ENCODE measurements at regions not wholly inside any gene's neighbourhood (a gene's known extent, or its start where the extent isn't known, plus 50 kb on each side); places are given as distances from the start of the nearest gene placed in this dataset.
"Not testable (repeated sequence)": the region's sequence is repeated elsewhere in the genome, so short reads cannot be mapped to it uniquely, and the experiment has no call there.

GRCh38 chr9:102403514-102403913 is 591.6 kb upstream of the CYLC2 start:
- no peak overlapping the region for H3K27ac Mint-ChIP-seq
- no peaks in the 10 kb centered on the region for H3K36me3 Mint-ChIP-seq (ENCODE audit: insufficient read depth in 2 of 2)

GRCh38 chr9:102398205-102398604 is 596.9 kb upstream of the CYLC2 start:
- DNase-seq: no peak
- Mint-ChIP-seq H3K9me3 (peaks cover 2 to 3% of the 10 kb centered on the region in 2 donors), H3K4me1 (ENCODE audit: low read depth) (no peaks in the 10 kb centered on the region), H3K27me3 (ENCODE audit: low read depth) (no peaks in the 10 kb centered on the region), H3K4me3 (no peak overlapping the region), H3K27ac (no peak overlapping the region), H3K36me3 (ENCODE audit: insufficient read depth in 2 of 2) (no peaks in the 10 kb centered on the region)
- no peak for ATAC-seq (replicated peaks in 1 of 2)

More at GRCh38 chr9:102403514-102403913, 591.6 kb upstream of the CYLC2 start:
- ATAC-seq (replicated peaks in 1 of 2) (no peak), DNase-seq (no peak)
- Mint-ChIP-seq H3K4me3 (no peak overlapping the region), H3K27me3 (ENCODE audit: low read depth) (no peaks in the 10 kb centered on the region), H3K9me3 (peaks cover 0 to 2% of the 10 kb centered on the region in 2 donors), H3K4me1 (ENCODE audit: low read depth) (no peaks in the 10 kb centered on the region)

DNA sequence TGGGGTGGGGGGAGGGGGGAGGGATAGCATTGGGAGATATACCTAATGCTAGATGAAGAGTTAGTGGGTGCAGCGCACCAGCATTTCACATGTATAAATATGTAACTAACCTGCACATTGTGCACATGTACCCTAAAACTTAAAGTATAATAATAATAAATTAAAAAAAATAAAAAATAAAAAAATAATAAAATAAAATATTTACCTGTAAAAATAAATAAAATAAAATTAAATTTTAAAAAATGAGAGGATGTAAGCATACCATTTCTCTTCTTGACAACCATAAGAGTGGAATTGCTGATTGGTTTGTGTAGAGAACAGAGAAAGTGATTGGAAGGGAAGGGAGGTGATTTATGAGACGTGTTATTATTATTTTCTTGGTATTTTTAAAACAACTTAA is 609.5 kb upstream of the CYLC2 start:
- H3K27me3 Mint-ChIP-seq (ENCODE audit: low read depth); H3K36me3 Mint-ChIP-seq (ENCODE audit: insufficient read depth in 2 of 2); ATAC-seq (replicated peaks in 1 of 2); H3K4me3 Mint-ChIP-seq; H3K4me1 Mint-ChIP-seq (ENCODE audit: low read depth); H3K27ac Mint-ChIP-seq; H3K9me3 Mint-ChIP-seq; DNase-seq: not testable (repeated sequence)

DNA sequence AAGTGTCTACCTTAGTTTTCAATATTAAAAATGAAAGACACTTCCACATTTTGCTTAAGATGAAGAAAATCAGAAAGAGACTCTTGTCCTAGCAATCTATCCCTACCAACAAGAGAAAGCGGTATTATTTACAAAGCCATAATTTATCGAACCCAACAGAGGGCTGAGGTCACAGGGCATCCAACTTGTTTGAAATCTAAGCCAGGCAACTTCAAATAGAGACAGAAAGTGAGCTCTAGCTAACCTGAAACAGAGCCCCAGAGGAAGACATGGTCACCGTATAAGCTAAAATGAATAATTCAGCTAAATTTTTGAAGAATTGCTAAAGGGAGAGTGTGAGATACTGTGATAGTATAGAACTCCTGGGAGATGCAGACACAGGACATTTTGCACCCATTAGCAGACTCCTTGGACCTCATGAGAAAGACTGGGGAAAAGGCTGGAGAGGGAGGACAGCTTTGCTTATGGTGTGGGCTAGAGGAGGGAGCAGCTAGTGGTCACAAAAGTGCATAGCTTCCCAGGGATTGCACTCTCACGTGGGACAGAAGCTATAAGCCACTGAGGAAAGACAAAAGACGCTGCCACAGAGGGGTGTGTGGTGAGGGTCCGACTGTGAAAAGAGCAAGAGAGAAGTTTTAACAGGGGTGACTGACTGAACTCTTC is 624.2 kb upstream of the GRIN3A start:
- H3K27me3 Mint-ChIP-seq (ENCODE audit: low read depth): no peaks in the 10 kb centered on the region
- H3K4me3 Mint-ChIP-seq: no peak overlapping the region
- no peak for ATAC-seq (replicated peaks in 1 of 2)

DNA sequence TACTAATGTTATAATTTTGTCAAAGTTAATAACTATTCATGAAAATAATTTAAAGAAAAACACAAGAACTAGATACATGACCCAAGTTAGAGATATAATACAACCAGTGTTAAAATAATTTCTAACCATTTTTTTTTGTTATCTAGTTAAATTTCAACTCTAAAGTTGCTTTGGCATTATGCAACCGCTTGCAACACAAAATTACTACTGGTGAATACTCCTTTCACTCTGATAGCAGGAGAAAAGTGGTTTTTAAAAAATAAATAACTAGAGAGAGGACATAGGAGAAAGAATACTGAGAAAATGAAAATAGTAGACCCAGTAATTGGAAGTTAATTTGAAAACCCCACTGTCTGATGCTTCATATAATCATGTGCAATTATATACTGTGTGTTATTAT is 622.4 kb upstream of the GRIN3A start:
- peaks cover 7% of the 10 kb centered on the region in 2 donors for H3K9me3 Mint-ChIP-seq
- H3K36me3 Mint-ChIP-seq (ENCODE audit: insufficient read depth in 2 of 2): no peaks in the 10 kb centered on the region
- H3K27me3 Mint-ChIP-seq (ENCODE audit: low read depth): no peaks in the 10 kb centered on the region
- no peaks in the 10 kb centered on the region for H3K4me1 Mint-ChIP-seq (ENCODE audit: low read depth)
- no peak for ATAC-seq (replicated peaks in 1 of 2)
- no peak for DNase-seq
- no peak overlapping the region for H3K27ac Mint-ChIP-seq
- H3K4me3 Mint-ChIP-seq: no peak overlapping the region

More for the DNA sequence above, 624.2 kb upstream of the GRIN3A start:
- DNase-seq: no peak
- H3K9me3 Mint-ChIP-seq: peaks cover 5 to 7% of the 10 kb centered on the region in 2 donors
- no peak overlapping the region for H3K27ac Mint-ChIP-seq
- no peaks in the 10 kb centered on the region for H3K36me3 Mint-ChIP-seq (ENCODE audit: insufficient read depth in 2 of 2)
- no peaks in the 10 kb centered on the region for H3K4me1 Mint-ChIP-seq (ENCODE audit: low read depth)

GRCh38 chr9:102355982-102356381 is 617.5 kb upstream of the GRIN3A start:
- no peaks in the 10 kb centered on the region for H3K27me3 Mint-ChIP-seq (ENCODE audit: low read depth)
- DNase-seq (no peak), ATAC-seq (replicated peaks in 1 of 2) (no peak)
- H3K4me3 Mint-ChIP-seq: no peak overlapping the region
- H3K27ac Mint-ChIP-seq: no peak overlapping the region
- no peaks in the 10 kb centered on the region for H3K36me3 Mint-ChIP-seq (ENCODE audit: insufficient read depth in 2 of 2)
- H3K4me1 Mint-ChIP-seq (ENCODE audit: low read depth): no peaks in the 10 kb centered on the region
- H3K9me3 Mint-ChIP-seq: peaks cover 0 to 4% of the 10 kb centered on the region in 2 donors

DNA sequence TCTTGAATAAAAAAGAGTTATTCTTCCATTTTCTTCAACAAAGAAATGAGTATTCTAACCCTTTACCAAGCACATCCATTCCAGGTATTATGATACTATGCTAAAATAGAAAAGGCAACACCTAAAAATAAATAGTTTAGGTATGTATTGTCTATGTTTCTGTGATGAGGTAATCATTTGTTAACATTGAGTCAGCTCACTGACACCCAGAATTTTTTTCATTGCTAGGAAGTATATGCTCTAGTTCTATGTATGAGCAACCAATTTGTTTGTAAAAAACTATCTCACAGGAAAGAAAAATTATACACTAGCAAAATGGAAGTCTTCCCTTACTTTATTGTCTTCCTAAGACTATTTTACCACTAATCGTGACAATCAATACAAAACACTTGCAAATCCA is 615.6 kb upstream of the GRIN3A start:
- Mint-ChIP-seq H3K27me3 (ENCODE audit: low read depth) (no peaks in the 10 kb centered on the region), H3K9me3 (peaks cover 6 to 10% of the 10 kb centered on the region in 2 donors), H3K4me1 (ENCODE audit: low read depth) (no peaks in the 10 kb centered on the region), H3K27ac (no peak overlapping the region), H3K36me3 (ENCODE audit: insufficient read depth in 2 of 2) (no peaks in the 10 kb centered on the region), H3K4me3 (no peak overlapping the region)
- no peak for ATAC-seq (replicated peaks in 1 of 2)
- DNase-seq: no peak

GRCh38 chr9:102337471-102337870 is 599.0 kb upstream of the GRIN3A start:
- DNase-seq; ATAC-seq (replicated peaks in 1 of 2); H3K27me3 Mint-ChIP-seq (ENCODE audit: low read depth); H3K36me3 Mint-ChIP-seq (ENCODE audit: insufficient read depth in 2 of 2); H3K4me1 Mint-ChIP-seq (ENCODE audit: low read depth); H3K9me3 Mint-ChIP-seq; H3K27ac Mint-ChIP-seq; H3K4me3 Mint-ChIP-seq: not testable (repeated sequence)

DNA sequence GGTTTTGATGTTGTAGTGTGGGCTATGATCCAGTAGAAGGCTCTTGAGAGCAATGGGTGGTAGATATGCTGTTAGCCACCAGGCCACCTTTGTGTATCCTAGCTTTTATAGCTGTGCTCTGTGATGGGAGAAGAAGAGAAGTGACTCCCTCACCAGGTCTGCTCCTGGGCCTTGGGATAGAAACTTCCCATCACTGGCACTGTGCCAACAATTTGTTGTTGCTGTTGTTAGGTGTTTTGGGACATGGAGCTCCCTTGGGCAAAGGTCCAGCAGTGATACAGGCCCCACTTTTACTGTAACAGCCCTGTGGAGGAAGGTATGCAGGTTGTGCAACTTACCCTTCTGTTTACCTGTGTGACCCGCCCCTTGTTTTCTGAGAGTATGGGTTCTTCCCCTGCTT is 570.9 kb upstream of the GRIN3A start:
- H3K27me3 Mint-ChIP-seq (ENCODE audit: low read depth): no peaks in the 10 kb centered on the region
- no peak overlapping the region for H3K27ac Mint-ChIP-seq
- H3K36me3 Mint-ChIP-seq (ENCODE audit: insufficient read depth in 2 of 2): peaks cover 2 to 3% of the 10 kb centered on the region in 2 donors
- peaks cover 12 to 19% of the 10 kb centered on the region in 2 donors for H3K9me3 Mint-ChIP-seq
- no peak for DNase-seq
- no peak for ATAC-seq (replicated peaks in 1 of 2)
- no peaks in the 10 kb centered on the region for H3K4me1 Mint-ChIP-seq (ENCODE audit: low read depth)
- H3K4me3 Mint-ChIP-seq: no peak overlapping the region

- Mint-ChIP-seq H3K9me3 (no peaks in the 10 kb centered on the region), H3K4me3 (no peak overlapping the region), H3K27ac (no peak overlapping the region), H3K4me1 (ENCODE audit: low read depth) (no peaks in the 10 kb centered on the region), H3K36me3 (ENCODE audit: insufficient read depth in 2 of 2) (no peaks in the 10 kb centered on the region), H3K27me3 (ENCODE audit: low read depth) (no peaks in the 10 kb centered on the region)
- DNase-seq (no peak), ATAC-seq (replicated peaks in 1 of 2) (no peak)
Observed at GRCh38 chr9:102295188-102295587, 556.7 kb upstream of the GRIN3A start.

DNA sequence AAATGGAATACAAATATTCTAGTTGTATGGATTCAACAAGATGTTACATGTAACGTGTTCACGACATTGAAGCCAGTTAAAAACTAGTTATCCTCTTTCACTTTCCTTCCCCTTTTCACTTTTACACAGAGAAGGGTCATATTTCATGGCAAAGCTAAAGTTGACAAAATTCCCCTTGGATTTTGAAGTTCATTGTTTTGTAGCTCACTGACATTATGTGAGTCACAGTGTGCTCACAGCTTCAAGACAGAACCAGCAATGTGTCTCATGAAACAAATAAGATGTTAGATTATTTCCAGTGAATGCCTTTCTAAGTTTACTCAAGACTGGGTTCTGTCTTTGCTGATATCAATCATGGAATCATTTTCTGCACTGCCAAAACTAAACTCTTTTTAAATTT is 535.5 kb upstream of the GRIN3A start:
- Mint-ChIP-seq H3K4me1 (ENCODE audit: low read depth) (no peaks in the 10 kb centered on the region), H3K27me3 (ENCODE audit: low read depth) (no peaks in the 10 kb centered on the region), H3K4me3 (no peak overlapping the region), H3K36me3 (ENCODE audit: insufficient read depth in 2 of 2) (no peaks in the 10 kb centered on the region), H3K9me3 (peaks cover 0 to 7% of the 10 kb centered on the region in 2 donors), H3K27ac (no peak overlapping the region)
- no peak for ATAC-seq (replicated peaks in 1 of 2)
- DNase-seq: no peak

GRCh38 chr9:102253099-102253498 is 514.7 kb upstream of the GRIN3A start:
- no peaks in the 10 kb centered on the region for H3K4me1 Mint-ChIP-seq (ENCODE audit: low read depth)
- H3K9me3 Mint-ChIP-seq: peaks cover 2 to 4% of the 10 kb centered on the region in 2 donors
- no peaks in the 10 kb centered on the region for H3K36me3 Mint-ChIP-seq (ENCODE audit: insufficient read depth in 2 of 2)
- ATAC-seq (replicated peaks in 1 of 2): no peak
- no peak for DNase-seq
- H3K27ac Mint-ChIP-seq: no peak overlapping the region
- H3K4me3 Mint-ChIP-seq: no peak overlapping the region
- no peaks in the 10 kb centered on the region for H3K27me3 Mint-ChIP-seq (ENCODE audit: low read depth)

DNA sequence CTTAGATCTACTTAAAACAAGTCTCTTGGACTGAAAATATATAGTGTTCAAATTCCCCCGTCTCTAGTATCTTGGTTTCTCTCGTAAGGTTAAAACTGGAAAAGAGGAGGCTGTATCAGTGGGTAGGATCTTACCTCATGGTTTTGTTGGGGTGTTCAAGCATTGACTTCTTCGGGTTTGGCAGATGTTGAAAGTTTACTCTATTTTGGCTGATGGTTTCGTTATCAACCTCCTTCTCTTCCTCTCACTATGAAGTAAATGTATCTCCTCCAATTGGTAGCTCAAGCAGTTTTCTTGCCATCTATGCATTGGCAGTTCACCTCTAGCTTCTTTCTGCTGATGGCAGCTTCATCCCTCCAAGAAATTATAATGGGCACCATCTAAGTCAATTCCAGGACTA is 506.5 kb upstream of the GRIN3A start:
- H3K27ac Mint-ChIP-seq: no peak overlapping the region

GRCh38 chr9:102237520-102237919 is 499.1 kb upstream of the GRIN3A start:
- H3K9me3 Mint-ChIP-seq: no peaks in the 10 kb centered on the region
- H3K4me1 Mint-ChIP-seq (ENCODE audit: low read depth): no peaks in the 10 kb centered on the region
- H3K27ac Mint-ChIP-seq: no peak overlapping the region
- no peak for ATAC-seq (replicated peaks in 1 of 2)
- no peak for DNase-seq
- H3K27me3 Mint-ChIP-seq (ENCODE audit: low read depth): no peaks in the 10 kb centered on the region
- no peaks in the 10 kb centered on the region for H3K36me3 Mint-ChIP-seq (ENCODE audit: insufficient read depth in 2 of 2)
- no peak overlapping the region for H3K4me3 Mint-ChIP-seq

More for the DNA sequence above, 506.5 kb upstream of the GRIN3A start:
- no peaks in the 10 kb centered on the region for H3K36me3 Mint-ChIP-seq (ENCODE audit: insufficient read depth in 2 of 2)
- no peak for DNase-seq
- H3K4me3 Mint-ChIP-seq: no peak overlapping the region
- no peaks in the 10 kb centered on the region for H3K27me3 Mint-ChIP-seq (ENCODE audit: low read depth)
- H3K9me3 Mint-ChIP-seq: peaks cover 0 to 2% of the 10 kb centered on the region in 2 donors
- H3K4me1 Mint-ChIP-seq (ENCODE audit: low read depth): no peaks in the 10 kb centered on the region
- ATAC-seq (replicated peaks in 1 of 2): no peak

Data from activated T-cell treated with anti-CD3 and anti-CD28 coated beads, Interleukin-2, amount 50 U/mL, for 72 hours (primary cell).